ENCODE measurements at regions not wholly inside any gene's neighbourhood (a gene's known extent, or its start where the extent isn't known, plus 50 kb on each side); places are given as distances from the start of the nearest gene placed in this dataset.
"Not testable (repeated sequence)": the region's sequence is repeated elsewhere in the genome, so short reads cannot be mapped to it uniquely, and the experiment has no call there.

GRCh38 chr3:21237638-21238037 is 513.4 kb downstream of the ZNF385D start:
- DNase-seq = no peak

- DNase-seq = no peak
Measured at GRCh38 chr3:21235491-21235890, 515.5 kb downstream of the ZNF385D start.

- no peak for DNase-seq
Measured at GRCh38 chr3:21234933-21235332, 516.1 kb downstream of the ZNF385D start.

DNA sequence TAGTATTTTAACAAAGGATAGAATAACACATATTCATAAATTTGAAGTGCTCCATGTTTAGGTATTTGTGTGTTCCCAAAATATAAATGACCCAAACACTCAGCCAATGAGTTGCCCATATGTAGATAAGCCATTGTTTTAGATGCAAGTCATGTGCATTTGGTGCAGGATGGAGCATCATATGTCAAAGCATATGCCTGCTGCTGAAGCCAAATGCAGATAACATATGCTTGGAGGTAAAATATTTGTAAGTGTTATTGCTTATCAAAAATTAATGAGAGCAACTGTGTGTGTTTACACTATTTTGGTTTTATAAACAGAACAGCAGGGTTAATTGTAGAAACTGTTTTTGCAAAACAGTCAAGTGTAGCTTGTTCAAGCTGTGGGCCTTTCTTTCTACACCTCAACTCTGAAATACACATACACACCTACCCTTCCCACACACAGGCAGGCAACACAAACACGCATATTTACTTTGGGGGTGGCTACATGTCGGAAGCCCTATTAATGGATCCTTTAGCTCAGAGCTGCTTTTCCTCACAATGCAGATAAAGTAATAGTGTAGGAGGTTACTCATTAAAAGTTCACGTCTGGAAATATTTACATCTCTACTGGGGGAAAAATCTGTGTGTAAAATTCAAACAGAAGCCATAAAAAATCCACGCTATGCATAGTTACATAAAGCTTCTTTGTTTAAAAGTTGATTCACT is 521.4 kb downstream of the ZNF385D start:
- DNase-seq = no peak

DNA sequence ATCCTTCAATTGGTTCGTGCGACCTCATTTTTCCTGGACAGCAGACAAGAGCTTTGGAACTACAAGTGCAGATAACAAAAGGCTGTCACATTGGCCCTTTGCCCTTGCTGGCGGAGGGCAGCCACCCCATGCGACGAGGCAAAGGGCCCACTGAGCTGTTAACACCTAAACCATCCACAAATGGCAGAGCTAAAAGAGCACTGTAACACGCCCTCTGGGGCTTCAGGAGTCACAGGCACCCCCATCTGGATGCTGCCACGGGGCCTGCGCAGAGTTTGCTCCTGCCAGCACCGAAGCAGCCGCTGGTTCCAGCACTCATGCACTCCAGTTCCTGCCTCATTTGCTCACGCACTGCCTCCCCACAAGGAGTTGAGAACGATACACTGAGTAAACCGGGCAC is 524.9 kb downstream of the ZNF385D start:
- DNase-seq = no peak

- DNase-seq = no peak
Measured at GRCh38 chr3:21220944-21221343, 530.1 kb downstream of the ZNF385D start.

GRCh38 chr3:21216598-21216997 is 534.4 kb downstream of the ZNF385D start:
- no peak for DNase-seq

DNA sequence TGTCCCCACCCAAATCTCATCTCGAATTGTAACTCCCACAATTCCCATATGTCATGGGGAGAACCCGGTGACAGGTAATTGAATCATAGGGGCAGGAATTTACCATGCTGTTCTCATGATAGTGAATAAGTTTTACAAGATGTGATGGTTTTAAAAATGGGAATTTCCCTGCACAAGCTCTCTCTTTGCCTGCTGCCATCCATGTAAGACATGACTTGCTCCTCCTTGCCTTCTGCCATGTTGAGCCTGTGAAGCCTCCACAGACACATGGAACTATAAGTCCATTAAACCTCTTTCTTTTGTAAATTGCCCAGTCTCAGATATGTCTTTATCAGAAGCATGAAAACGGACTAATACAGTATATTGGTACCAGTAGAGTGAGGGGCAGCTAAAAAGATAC is 546.9 kb downstream of the ZNF385D start:
- not testable (repeated sequence) for DNase-seq

DNA sequence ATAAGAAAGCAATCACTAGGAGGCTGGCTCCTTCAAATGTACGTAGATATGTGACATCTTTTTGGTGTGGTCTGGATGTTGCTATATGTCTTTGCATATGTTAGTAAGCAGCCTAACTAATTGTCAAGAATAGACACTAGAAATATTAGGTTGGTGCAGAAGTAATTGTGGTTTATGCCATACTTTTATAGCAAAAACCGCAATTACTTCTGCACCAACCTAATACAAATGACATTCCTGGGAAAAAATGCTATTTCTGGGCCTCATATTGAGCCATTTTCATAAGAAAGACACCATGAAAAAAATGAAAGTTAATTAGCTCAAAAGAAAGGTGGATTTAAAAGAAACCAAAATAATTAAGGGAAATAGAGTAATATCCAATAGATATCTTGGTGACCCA is 555.8 kb downstream of the ZNF385D start:
- DNase-seq = no peak

DNA sequence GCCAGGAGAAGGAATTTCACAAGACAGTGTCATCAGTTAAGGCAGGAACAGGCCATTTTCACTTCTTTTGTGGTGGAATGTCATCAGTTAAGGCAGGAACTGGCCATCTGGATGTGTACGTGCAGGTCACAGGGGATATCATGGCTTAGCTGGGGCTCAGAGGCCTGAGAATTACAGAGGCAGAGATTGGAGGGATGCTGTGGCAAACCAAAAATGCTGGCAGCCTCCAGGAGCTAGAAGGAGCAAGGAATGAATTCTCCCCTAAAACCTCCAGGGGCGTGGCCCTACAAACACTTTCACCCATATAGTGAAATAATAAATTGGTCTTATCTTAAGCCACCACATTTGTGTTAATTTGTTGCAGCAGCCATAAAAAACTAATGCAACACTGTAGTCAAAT is 557.0 kb downstream of the ZNF385D start:
- not testable (repeated sequence) for DNase-seq

- DNase-seq = no peak
Measured at GRCh38 chr3:21188459-21188858, 562.6 kb downstream of the ZNF385D start.

DNA sequence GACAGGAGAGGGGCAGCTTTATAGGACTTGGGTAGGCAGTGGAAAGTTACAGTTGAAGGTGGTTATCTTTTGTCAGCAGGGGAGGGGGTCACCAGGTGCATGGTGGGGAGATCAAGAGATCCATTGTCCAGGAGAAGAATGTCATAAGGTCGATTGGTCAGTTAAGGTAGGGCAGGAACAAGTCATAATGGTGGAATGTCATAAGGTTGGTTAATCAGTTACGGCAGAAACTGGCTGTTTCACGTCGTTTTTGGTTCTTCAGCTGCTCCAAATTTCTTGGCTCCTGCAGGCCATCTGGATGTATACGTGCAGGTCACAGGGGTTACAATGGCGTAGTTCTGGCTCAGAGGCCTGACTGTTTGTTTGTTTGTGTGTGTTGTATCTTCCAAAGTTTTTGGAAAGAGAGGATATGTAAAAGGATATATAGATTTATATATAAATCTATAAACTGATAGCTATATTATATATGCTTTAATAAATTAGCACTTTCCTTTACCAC is 565.1 kb downstream of the ZNF385D start:
- no peak for DNase-seq

DNA sequence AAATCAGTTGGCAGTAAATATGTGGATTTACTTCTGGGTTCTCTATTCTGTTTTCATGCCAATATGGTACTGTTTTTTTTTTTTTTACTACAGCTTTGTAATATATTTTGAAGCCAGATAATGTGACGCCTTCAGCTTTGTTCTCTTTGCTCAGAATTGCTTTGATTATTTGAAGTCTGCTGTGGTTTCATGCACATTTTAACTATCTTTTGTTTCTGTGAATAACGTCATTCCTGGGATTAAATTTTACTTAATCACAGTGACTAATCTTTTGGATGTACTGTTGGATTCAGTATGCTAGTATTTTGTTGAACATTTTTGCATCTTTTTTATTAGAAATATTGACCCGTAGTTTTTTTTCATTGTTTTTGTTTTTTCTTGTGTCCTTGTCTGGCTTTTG is 576.5 kb downstream of the ZNF385D start:
- no peak for DNase-seq

DNA sequence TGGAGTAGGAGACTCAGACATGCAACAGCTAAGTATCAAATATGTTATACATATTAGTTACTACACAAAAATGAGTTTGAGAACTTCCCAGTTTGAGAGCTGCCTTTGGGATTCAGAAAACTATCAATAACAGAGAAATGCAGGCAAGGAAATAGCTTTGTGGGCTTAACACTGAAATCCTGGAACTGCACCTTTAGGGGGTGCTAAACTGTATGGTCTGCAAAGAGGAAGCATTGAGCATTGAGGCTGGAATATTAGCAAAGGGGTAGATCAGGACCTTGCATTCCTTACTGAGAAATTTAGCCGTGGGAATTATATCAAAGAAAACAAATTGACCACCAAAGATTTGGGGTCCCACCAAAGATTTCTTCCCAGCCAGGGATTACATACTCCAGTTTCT is 580.0 kb downstream of the ZNF385D start:
- peak; percentile 1 for DNase-seq

DNA sequence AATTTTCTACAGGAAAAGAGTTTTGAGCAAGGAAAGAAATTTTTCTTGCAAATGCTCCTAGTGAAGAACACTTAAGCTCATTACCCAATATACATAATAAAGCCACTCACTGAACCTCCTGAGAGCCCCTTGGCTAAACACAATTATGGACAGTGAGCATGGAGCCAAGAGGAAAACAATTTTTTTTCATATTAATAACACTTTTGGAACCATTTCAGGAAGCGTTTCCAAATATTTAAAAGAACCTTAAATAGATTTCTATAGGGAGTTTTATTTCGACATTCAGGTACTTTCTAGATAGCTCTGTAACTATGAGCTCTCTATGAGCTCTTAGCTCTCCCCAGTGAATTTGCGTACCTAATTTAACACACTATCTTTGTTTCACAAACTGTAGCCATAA is 581.1 kb downstream of the ZNF385D start:
- no peak for DNase-seq

- DNase-seq = no peak
Measured at GRCh38 chr3:21168471-21168870, 582.5 kb downstream of the ZNF385D start.

DNA sequence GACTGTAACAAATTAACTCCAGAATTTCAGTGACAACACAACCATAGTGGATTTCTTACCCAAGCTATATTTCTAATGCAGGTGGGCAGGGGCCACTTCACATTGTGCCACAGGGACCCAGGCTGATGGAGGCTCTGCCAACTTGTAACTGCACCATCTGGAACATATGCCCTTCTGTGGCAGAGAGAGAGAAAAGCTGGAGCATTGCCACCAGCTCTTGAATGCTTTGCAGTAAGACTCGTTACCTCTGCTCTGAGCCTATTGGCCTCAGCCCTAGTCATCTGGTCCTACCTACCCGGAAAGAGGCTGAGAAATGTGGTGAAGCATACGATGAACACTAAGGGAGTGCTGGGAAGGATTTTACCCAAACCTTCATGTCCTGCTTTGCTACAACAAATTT is 587.1 kb downstream of the ZNF385D start:
- no peak for DNase-seq

DNA sequence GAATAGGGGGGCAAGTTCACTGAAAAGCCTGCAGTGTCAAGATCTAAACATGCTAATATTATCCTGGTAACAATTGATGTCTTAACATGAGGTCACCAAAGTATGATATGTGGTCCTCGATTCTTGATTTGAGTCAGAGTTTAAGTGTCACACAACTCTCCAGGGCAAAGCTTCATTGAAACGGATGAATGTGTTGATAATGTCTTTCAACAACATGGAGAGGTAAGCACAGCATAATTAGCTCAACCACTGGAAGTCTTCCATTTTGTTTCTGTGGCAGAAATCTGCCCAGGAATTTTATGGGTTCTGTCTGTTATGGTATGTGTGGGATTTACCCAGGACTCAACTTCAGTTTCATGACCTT is 591.5 kb downstream of the ZNF385D start:
- no peak for DNase-seq

DNA sequence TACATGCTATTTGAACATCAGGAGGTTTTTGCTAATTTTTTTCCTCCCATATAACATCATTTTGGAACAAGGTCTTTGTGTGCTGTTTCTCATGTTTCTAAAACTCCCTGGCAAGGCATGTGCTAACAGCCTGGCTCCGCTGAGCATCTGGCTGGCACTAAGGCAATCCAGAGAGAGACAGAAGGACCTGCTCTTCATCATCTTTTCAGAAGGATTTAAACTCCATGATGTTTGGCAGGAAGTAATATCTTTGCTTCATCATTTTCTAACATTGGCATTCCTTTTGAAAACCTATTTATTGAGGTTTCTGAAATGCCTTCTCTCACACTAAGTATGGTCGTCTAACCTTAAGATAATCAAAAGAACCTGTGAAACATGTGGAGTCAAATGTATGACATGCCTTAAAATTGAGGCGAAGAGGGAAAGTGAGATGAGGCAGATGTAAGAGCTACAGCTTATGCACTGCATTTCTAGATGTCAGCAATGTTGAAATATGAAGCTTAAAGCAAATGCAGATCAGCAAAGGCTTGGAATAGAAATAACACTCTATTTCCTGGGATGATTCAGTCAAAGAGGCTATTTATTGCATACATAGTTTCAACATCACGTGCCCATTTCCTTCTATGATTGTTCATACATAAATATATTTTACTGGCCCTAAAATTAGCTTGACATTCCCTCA is 592.0 kb downstream of the ZNF385D start:
- DNase-seq = no peak

DNA sequence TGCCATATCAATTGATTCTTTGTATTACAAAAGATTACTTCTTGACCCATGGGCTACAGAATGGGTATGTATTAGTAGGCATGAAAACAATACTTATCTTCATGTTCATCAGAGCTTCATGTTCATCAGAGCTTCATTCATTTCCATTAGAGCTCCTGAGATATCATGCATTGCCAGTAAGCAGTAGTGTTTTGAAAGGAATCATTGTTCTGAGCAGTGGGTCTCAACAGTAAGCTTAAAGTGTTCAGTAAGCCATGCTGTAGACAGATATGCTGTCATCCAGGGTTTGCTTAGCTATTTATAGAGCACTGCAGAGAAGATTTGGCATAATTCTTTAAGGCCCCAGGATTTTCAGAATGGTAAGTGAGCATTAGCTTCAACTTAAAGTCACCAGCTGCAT is 596.1 kb downstream of the ZNF385D start:
- no peak for DNase-seq

- no peak for DNase-seq
Measured at GRCh38 chr3:21152555-21152954, 598.5 kb downstream of the ZNF385D start.

GRCh38 chr3:21142949-21143348 is 608.1 kb downstream of the ZNF385D start:
- no peak for DNase-seq

DNA sequence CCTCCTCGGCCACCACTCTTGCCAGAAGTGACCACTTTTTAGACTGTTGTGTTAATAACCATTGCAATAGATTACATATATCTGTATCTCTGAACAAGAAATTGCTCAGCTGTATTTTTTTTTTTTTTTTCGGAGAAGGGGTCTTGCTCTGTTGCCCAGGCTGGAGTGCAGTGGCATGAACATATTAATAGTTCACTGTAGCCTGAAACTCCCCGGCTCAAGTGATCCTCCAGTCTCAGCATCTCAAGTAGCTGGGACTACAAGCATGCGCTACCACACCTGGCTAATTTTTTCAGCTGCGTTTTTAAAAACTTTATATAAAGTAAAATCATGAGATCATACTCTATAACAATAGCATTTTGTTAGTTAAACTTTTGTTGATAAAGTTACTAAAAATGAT is 609.0 kb downstream of the ZNF385D start:
- no peak for DNase-seq

- DNase-seq = no peak
Measured at GRCh38 chr3:21140785-21141184, 610.2 kb downstream of the ZNF385D start.

DNA sequence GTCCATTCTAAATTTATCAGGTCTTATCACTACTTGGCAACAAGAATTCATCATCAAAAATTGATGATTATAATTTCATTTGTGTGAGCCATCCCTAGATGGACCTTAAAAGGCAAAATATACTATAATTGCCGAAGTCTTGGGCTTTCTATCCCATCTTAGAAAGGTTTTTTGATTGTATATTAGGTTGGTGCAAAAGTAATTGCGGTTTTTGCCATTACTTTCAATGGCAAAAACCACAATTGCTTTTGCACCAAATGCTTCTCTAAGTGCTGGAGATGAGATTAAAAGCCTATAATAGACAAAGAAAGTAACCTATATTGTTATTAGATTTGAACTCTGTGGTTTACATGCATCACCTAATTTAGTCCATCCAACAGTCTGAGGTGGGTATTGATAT is 612.9 kb downstream of the ZNF385D start:
- DNase-seq = no peak
